ENCODE measurements at regions not wholly inside any gene's neighbourhood (a gene's known extent, or its start where the extent isn't known, plus 50 kb on each side); places are given as distances from the start of the nearest gene placed in this dataset.

- TF ChIP-seq CTCF (optimal IDR thresholded peaks at IDR 0.05 in 1 of 3, IDR thresholded peaks at IDR 0.05 in 1 of 3, conservative IDR thresholded peaks at IDR 0.05 in 1 of 3; ENCODE audit: extremely low read depth in 1 of 3, insufficient read depth in 2 of 3, low read length in 3 of 3) (no peak), EZH2 (IDR thresholded peaks at IDR 0.05; ENCODE audit: low read length) (no peak)
Observed at GRCh38 chr10:91163269-91163868, 57.1 kb upstream of the PCGF5 start.

All from keratinocyte (primary cell).